ENCODE measurements at regions not wholly inside any gene's neighbourhood (a gene's known extent, or its start where the extent isn't known, plus 50 kb on each side); places are given as distances from the start of the nearest gene placed in this dataset.

DNA sequence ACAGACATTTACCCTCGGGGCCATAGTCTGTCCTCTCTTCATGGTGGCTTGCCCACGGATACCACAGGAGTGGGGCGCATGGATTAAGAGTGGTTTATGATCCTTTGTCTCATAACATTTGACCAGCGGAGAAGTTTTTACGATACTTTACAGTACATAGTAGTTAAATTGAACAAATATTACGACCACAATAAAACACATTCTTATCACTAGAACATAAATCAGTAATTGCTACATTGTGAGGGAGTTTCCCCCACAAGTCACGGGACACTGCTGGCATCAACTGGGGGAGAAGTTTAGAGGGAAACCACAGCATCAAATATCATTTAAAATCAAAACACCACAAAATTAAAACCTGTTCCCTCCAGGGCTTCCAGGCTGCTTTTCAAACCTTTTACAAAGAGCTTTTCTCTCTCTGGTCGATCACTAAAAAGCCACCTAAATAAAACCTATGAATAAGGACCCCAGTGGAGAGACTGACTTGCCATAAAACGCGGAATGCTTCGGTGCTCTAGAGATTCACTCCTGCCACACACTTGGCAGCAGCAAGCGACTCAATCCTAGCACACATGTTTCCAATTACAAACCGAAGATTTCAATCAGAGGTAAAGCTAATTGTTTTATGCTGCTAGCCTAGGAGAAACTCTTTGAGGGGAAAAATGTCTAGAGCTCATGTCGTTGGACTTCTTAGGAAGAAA lies 173.7 kb upstream of the HNRNPA3 start:
- Histone ChIP-seq H3K4ac (ENCODE audit: low read depth, low read length) (no peak overlapping the region), H3K36me3 (ENCODE audit: control insufficient read depth, insufficient read depth, low read length) (no peaks in the 10 kb centered on the region), H2BK15ac (replicated peaks; ENCODE audit: low read depth) (no peak overlapping the region), H3K4me3 (ENCODE audit: low read length) (no peak overlapping the region), H3K18ac (ENCODE audit: low read length) (no peak overlapping the region), H2BK5ac (ENCODE audit: low read length) (no peak overlapping the region), H4K8ac (ENCODE audit: low read depth, low read length) (no peak overlapping the region), H3K56ac (ENCODE audit: low read length) (no peak overlapping the region), H2BK120ac (ENCODE audit: low read depth, low read length) (no peak overlapping the region), H3K27me3 (ENCODE audit: insufficient read depth, low read length, poor library complexity) (no peaks in the 10 kb centered on the region), H2AK5ac (ENCODE audit: low read length) (no peak overlapping the region), H3K4me2 (ENCODE audit: low read length) (no peak overlapping the region), H3K79me2 (ENCODE audit: control insufficient read depth, insufficient read depth, low read length) (no peaks in the 10 kb centered on the region), H3K23ac (ENCODE audit: low read length) (no peak overlapping the region), H3K9ac (ENCODE audit: low read length) (no peak overlapping the region), H3K79me1 (ENCODE audit: low read length) (no peaks in the 10 kb centered on the region), H3K27ac (ENCODE audit: low read depth, low read length) (no peak overlapping the region), H3K4me1 (ENCODE audit: control insufficient read depth, low read depth, low read length) (no peaks in the 10 kb centered on the region), H4K5ac (ENCODE audit: low read length) (no peak overlapping the region)
- DNase-seq: no peak
- WGBS (ENCODE audit: extremely low coverage, insufficient coverage, low lambda C conversion rate): no CpG with 5 or more reads among the region's 14 CpGs

DNA sequence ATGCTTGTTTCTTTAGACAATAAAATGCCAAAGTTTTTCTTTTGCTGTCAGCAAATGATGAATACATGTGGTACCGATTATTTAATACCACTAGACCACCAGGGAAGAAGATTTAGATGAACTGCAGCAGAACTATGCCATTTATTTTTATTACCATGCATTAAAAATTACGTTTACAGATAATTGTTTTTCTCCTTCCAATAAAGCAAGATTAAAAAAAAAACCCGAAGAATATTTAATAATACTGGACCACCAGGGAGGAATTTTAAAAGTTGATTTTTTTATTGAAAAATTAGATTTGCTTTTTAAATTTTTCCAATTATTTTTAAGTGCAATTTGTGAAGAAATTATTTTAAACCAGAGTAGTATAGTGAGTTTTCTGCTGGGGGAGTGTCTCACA lies 170.3 kb upstream of the HNRNPA3 start:
- Histone ChIP-seq H3K27me3 (ENCODE audit: insufficient read depth, low read length, poor library complexity) (no peaks in the 10 kb centered on the region), H2BK15ac (replicated peaks; ENCODE audit: low read depth) (no peak overlapping the region), H2AK5ac (ENCODE audit: low read length) (no peak overlapping the region), H3K79me1 (ENCODE audit: low read length) (no peaks in the 10 kb centered on the region), H3K18ac (ENCODE audit: low read length) (no peak overlapping the region), H3K23ac (ENCODE audit: low read length) (no peak overlapping the region), H3K79me2 (ENCODE audit: control insufficient read depth, insufficient read depth, low read length) (no peaks in the 10 kb centered on the region), H4K8ac (ENCODE audit: low read depth, low read length) (no peak overlapping the region), H4K5ac (ENCODE audit: low read length) (no peak overlapping the region), H3K4me2 (ENCODE audit: low read length) (no peak overlapping the region), H2BK120ac (ENCODE audit: low read depth, low read length) (no peak overlapping the region), H3K4me3 (ENCODE audit: low read length) (no peak overlapping the region), H3K9ac (ENCODE audit: low read length) (no peak overlapping the region), H3K27ac (ENCODE audit: low read depth, low read length) (no peak overlapping the region), H2BK5ac (ENCODE audit: low read length) (no peak overlapping the region), H3K36me3 (ENCODE audit: control insufficient read depth, insufficient read depth, low read length) (no peaks in the 10 kb centered on the region), H3K56ac (ENCODE audit: low read length) (no peak overlapping the region), H3K4ac (ENCODE audit: low read depth, low read length) (no peak overlapping the region), H3K4me1 (ENCODE audit: control insufficient read depth, low read depth, low read length) (no peaks in the 10 kb centered on the region)
- DNase-seq: no peak
- WGBS (ENCODE audit: extremely low coverage, insufficient coverage, low lambda C conversion rate): no CpG with 5 or more reads among the region's 3 CpGs

DNA sequence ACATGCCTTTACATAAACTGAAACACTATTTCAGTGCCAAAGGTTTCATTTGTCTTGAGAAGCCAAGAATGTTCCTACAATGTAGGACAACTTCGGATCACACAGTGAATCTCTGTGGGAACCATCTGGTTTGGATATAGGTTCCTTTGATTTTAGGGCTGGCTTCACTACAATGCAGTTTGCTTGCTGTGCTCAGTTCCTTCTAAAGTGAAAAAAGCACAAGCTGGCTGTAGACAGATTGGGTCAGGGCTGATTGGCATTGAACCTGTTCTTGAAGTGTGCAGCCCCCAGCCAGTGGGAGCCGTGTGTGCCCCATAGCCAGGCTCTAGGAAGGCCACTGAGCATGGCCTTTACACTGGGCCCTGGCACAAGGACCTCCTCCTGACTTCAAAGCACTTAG lies 167.9 kb upstream of the HNRNPA3 start:
- H3K18ac ChIP-seq (ENCODE audit: low read length): no peak overlapping the region
- no peak overlapping the region for H2BK5ac ChIP-seq (ENCODE audit: low read length)
- no peak overlapping the region for H3K56ac ChIP-seq (ENCODE audit: low read length)
- no peak overlapping the region for H3K23ac ChIP-seq (ENCODE audit: low read length)
- no peak overlapping the region for H2BK120ac ChIP-seq (ENCODE audit: low read depth, low read length)
- no peaks in the 10 kb centered on the region for H3K27me3 ChIP-seq (ENCODE audit: insufficient read depth, low read length, poor library complexity)
- no peak overlapping the region for H4K5ac ChIP-seq (ENCODE audit: low read length)
- H3K9ac ChIP-seq (ENCODE audit: low read length): no peak overlapping the region
- no peak overlapping the region for H3K4me2 ChIP-seq (ENCODE audit: low read length)
- no peak overlapping the region for H4K8ac ChIP-seq (ENCODE audit: low read depth, low read length)
- H2BK15ac ChIP-seq (replicated peaks; ENCODE audit: low read depth): no peak overlapping the region
- H3K27ac ChIP-seq (ENCODE audit: low read depth, low read length): no peak overlapping the region
- no peaks in the 10 kb centered on the region for H3K4me1 ChIP-seq (ENCODE audit: control insufficient read depth, low read depth, low read length)
- no peak overlapping the region for H3K4ac ChIP-seq (ENCODE audit: low read depth, low read length)
- H3K79me1 ChIP-seq (ENCODE audit: low read length): no peaks in the 10 kb centered on the region
- no peak for DNase-seq
- no peak overlapping the region for H2AK5ac ChIP-seq (ENCODE audit: low read length)
- no CpG with 5 or more reads among the region's 2 CpGs for WGBS (ENCODE audit: extremely low coverage, insufficient coverage, low lambda C conversion rate)
- no peaks in the 10 kb centered on the region for H3K79me2 ChIP-seq (ENCODE audit: control insufficient read depth, insufficient read depth, low read length)
- no peaks in the 10 kb centered on the region for H3K36me3 ChIP-seq (ENCODE audit: control insufficient read depth, insufficient read depth, low read length)
- H3K4me3 ChIP-seq (ENCODE audit: low read length): no peak overlapping the region

DNA sequence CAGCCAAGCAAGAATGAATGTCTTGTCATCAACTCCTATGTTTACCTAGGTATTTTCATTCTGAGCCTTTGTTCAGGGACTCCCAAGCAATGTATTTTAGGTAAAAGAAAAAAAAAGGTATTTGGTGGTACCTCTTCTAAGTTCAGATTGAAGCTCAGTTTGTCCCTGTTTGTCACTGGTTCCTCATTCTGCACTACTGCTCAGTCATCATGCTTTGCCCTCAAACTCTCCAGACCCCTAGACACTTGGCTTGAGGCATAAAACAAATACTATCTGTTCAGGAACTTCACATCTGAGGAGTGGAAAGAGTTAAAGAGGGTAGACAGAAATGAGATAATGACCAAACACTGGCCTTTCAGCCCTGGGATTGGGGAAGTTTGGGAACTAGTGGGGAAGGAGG lies 163.6 kb upstream of the HNRNPA3 start:
- no peak overlapping the region for H3K56ac ChIP-seq (ENCODE audit: low read length)
- H3K79me1 ChIP-seq (ENCODE audit: low read length): no peaks in the 10 kb centered on the region
- H2BK5ac ChIP-seq (ENCODE audit: low read length): no peak overlapping the region
- H3K27me3 ChIP-seq (ENCODE audit: insufficient read depth, low read length, poor library complexity): no peaks in the 10 kb centered on the region
- no peaks in the 10 kb centered on the region for H3K79me2 ChIP-seq (ENCODE audit: control insufficient read depth, insufficient read depth, low read length)
- no peaks in the 10 kb centered on the region for H3K36me3 ChIP-seq (ENCODE audit: control insufficient read depth, insufficient read depth, low read length)
- no peak overlapping the region for H4K8ac ChIP-seq (ENCODE audit: low read depth, low read length)
- DNase-seq: no peak
- H3K4me2 ChIP-seq (ENCODE audit: low read length): no peak overlapping the region
- no peak overlapping the region for H4K5ac ChIP-seq (ENCODE audit: low read length)
- no peak overlapping the region for H3K4me3 ChIP-seq (ENCODE audit: low read length)
- no peaks in the 10 kb centered on the region for H3K4me1 ChIP-seq (ENCODE audit: control insufficient read depth, low read depth, low read length)
- H3K18ac ChIP-seq (ENCODE audit: low read length): no peak overlapping the region
- no peak overlapping the region for H3K23ac ChIP-seq (ENCODE audit: low read length)
- H3K9ac ChIP-seq (ENCODE audit: low read length): no peak overlapping the region
- no peak overlapping the region for H2BK120ac ChIP-seq (ENCODE audit: low read depth, low read length)
- no peak overlapping the region for H2BK15ac ChIP-seq (replicated peaks; ENCODE audit: low read depth)
- H3K27ac ChIP-seq (ENCODE audit: low read depth, low read length): no peak overlapping the region
- H2AK5ac ChIP-seq (ENCODE audit: low read length): no peak overlapping the region
- no peak overlapping the region for H3K4ac ChIP-seq (ENCODE audit: low read depth, low read length)

DNA sequence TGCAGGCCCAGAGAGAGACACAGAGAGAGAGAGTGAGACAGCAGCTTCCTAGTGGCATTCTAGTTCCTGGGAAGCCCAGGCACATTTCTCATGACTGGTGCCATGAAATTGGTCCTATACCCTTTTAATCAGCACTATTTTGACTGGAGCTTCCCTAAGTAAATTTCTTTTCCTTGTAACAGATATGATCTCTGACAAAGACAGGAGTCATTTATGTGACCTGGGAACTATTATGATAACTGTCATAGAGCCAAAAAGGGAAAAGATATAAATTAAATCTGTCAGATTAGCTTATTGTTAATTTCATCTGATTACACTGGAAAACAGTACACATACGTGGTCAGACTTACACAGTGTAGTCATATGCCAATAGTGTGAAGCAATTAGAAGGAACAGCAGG lies 161.3 kb upstream of the HNRNPA3 start:
- Histone ChIP-seq H4K8ac (ENCODE audit: low read depth, low read length) (no peak overlapping the region), H3K27ac (ENCODE audit: low read depth, low read length) (no peak overlapping the region), H4K5ac (ENCODE audit: low read length) (no peak overlapping the region), H3K23ac (ENCODE audit: low read length) (no peak overlapping the region), H2AK5ac (ENCODE audit: low read length) (no peak overlapping the region), H3K4ac (ENCODE audit: low read depth, low read length) (no peak overlapping the region), H2BK5ac (ENCODE audit: low read length) (no peak overlapping the region), H3K79me1 (ENCODE audit: low read length) (no peaks in the 10 kb centered on the region), H3K18ac (ENCODE audit: low read length) (no peak overlapping the region), H3K36me3 (ENCODE audit: control insufficient read depth, insufficient read depth, low read length) (no peaks in the 10 kb centered on the region), H3K56ac (ENCODE audit: low read length) (no peak overlapping the region), H3K4me3 (ENCODE audit: low read length) (no peak overlapping the region), H3K4me1 (ENCODE audit: control insufficient read depth, low read depth, low read length) (no peaks in the 10 kb centered on the region), H2BK120ac (ENCODE audit: low read depth, low read length) (no peak overlapping the region), H3K4me2 (ENCODE audit: low read length) (no peak overlapping the region), H3K9ac (ENCODE audit: low read length) (no peak overlapping the region), H3K27me3 (ENCODE audit: insufficient read depth, low read length, poor library complexity) (no peaks in the 10 kb centered on the region), H3K79me2 (ENCODE audit: control insufficient read depth, insufficient read depth, low read length) (no peaks in the 10 kb centered on the region), H2BK15ac (replicated peaks; ENCODE audit: low read depth) (no peak overlapping the region)
- no CpG with 5 or more reads among the region's 1 CpG for WGBS (ENCODE audit: extremely low coverage, insufficient coverage, low lambda C conversion rate)
- no peak for DNase-seq

DNA sequence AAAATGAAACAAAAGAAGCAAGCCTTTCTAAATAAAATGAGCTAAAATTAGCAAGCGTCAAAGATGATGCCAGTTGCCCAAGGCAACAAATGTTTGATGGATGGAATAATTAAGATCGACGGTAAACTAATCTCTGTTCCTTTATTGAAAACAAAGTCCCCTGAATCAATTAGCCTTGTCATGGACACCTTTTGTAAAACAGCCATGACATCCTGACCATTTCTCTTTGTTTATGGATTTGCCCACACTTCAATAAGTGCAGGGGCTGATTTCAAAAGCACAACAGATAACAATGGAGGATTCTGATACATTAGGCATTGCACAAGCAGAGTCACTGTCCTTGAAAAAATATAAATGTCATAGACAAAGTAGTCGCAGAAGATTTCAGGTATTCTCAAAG lies 160.1 kb upstream of the HNRNPA3 start:
- no peak overlapping the region for H3K23ac ChIP-seq (ENCODE audit: low read length)
- no peak overlapping the region for H3K18ac ChIP-seq (ENCODE audit: low read length)
- no peak overlapping the region for H4K5ac ChIP-seq (ENCODE audit: low read length)
- H3K79me2 ChIP-seq (ENCODE audit: control insufficient read depth, insufficient read depth, low read length): no peaks in the 10 kb centered on the region
- H3K9ac ChIP-seq (ENCODE audit: low read length): no peak overlapping the region
- no peaks in the 10 kb centered on the region for H3K4me1 ChIP-seq (ENCODE audit: control insufficient read depth, low read depth, low read length)
- H2BK120ac ChIP-seq (ENCODE audit: low read depth, low read length): no peak overlapping the region
- no CpG with 5 or more reads among the region's 4 CpGs for WGBS (ENCODE audit: extremely low coverage, insufficient coverage, low lambda C conversion rate)
- H3K79me1 ChIP-seq (ENCODE audit: low read length): no peaks in the 10 kb centered on the region
- H3K56ac ChIP-seq (ENCODE audit: low read length): no peak overlapping the region
- no peak overlapping the region for H3K4ac ChIP-seq (ENCODE audit: low read depth, low read length)
- H2BK15ac ChIP-seq (replicated peaks; ENCODE audit: low read depth): no peak overlapping the region
- no peak overlapping the region for H3K4me3 ChIP-seq (ENCODE audit: low read length)
- H2BK5ac ChIP-seq (ENCODE audit: low read length): no peak overlapping the region
- H2AK5ac ChIP-seq (ENCODE audit: low read length): no peak overlapping the region
- H3K36me3 ChIP-seq (ENCODE audit: control insufficient read depth, insufficient read depth, low read length): no peaks in the 10 kb centered on the region
- no peak for DNase-seq
- no peak overlapping the region for H3K4me2 ChIP-seq (ENCODE audit: low read length)
- H3K27ac ChIP-seq (ENCODE audit: low read depth, low read length): no peak overlapping the region
- H3K27me3 ChIP-seq (ENCODE audit: insufficient read depth, low read length, poor library complexity): no peaks in the 10 kb centered on the region
- no peak overlapping the region for H4K8ac ChIP-seq (ENCODE audit: low read depth, low read length)
